ENCODE measurements at regions not wholly inside any gene's neighbourhood (a gene's known extent, or its start where the extent isn't known, plus 50 kb on each side); places are given as distances from the start of the nearest gene placed in this dataset.
A peak's percentile ranks its signal among the peaks of the same experiment; 100 is the strongest.

DNA sequence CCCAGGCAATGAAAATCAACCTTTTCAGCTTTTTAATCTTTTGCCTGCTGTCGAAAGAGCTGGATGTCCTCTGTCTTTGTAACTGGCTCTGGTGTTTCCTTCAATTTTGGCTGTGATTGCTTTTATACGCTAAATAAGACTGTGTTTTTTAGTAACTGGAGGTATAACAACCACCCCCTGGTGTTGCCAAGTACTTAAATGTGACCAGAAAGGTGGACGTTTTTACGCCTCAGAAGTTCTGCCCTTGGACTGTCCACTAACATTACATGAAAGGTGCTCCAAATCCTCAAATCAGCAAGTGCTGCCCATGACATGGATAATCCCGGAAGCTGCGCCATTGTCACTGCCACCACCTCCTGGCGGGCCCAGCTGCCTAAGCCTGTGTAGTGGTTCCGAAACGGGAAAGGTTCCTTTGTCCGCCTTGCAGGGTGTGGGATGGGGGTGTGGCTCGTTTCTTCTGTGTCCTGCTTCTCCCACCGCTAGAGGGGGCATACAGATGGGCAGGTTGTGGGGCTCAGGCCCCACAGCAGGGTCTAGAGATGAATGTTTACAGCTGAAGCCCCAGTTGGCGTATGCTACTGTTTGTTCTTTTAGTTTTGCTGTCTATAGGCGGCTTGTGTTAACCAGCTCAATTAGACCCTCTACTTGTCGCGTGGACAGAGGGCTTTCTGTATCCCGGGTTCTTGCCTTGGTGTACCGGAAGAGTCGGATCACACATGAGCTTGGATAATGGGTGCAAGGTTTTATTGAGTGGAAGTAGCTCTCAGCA lies 82.2 kb upstream of the SEPTIN5 start:
- H3K4me3 Mint-ChIP-seq = no peak overlapping the region
- intact Hi-C loops (cut with micrococcal nuclease) = loop anchor here (5.0 kb wide), 1 partner anchor 185 kb away; the partner anchor contains the start of gene C22orf39
- Histone ChIP-seq H3K9me3 (ENCODE audit: control extremely low read depth in 1 of 3, control insufficient read depth in 2 of 3, insufficient read depth in 1 of 3, low read length in 2 of 3) (no peaks in the 10 kb centered on the region), H3K27ac (ENCODE audit: low read length in 2 of 2) (no peak overlapping the region), H3K4me3 (ENCODE audit: control extremely low read depth in 1 of 5, extremely low read depth in 1 of 5, insufficient read depth in 1 of 5, low read depth in 2 of 5, low read length in 4 of 5) (no peak overlapping the region), H3K4me2 (replicated peaks; ENCODE audit: low read depth, low read length, poor library complexity, severe bottlenecking) (no peak overlapping the region), H4K20me1 (ENCODE audit: control insufficient read depth, insufficient read depth, low read length, poor library complexity, severe bottlenecking) (no peaks in the 10 kb centered on the region), H2AFZ (ENCODE audit: insufficient read depth, low read depth, low read length, poor library complexity, severe bottlenecking) (no peak overlapping the region), H3K27me3 (replicated peaks in 1 of 4; ENCODE audit: control extremely low read depth in 1 of 4, control insufficient read depth in 3 of 4, insufficient read depth in 4 of 4, low read length in 3 of 4) (peaks cover 0 to 14% (median 2%) of the 10 kb centered on the region in 4 experiments), H3K4me1 (ENCODE audit: control insufficient read depth in 2 of 2, insufficient read depth in 2 of 2, low read length in 2 of 2) (no peaks in the 10 kb centered on the region), H3K9ac (ENCODE audit: low read length) (no peak overlapping the region), H3K79me2 (ENCODE audit: control insufficient read depth, insufficient read depth, low read length) (no peaks in the 10 kb centered on the region), H3K36me3 (replicated peaks in 1 of 2; ENCODE audit: control extremely low read depth in 1 of 2, control insufficient read depth in 1 of 2, extremely low read depth in 1 of 2, insufficient read depth in 2 of 2, low read length in 1 of 2) (no peaks in the 10 kb centered on the region)
- no peaks in the 10 kb centered on the region for H3K4me1 Mint-ChIP-seq
- ChIA-PET POLR2A (interaction anchor here (0.6 kb wide), 1 partner anchor 797 kb away, joined by 5 read pairs; no protein-coding TSS in a partner anchor), CTCF (interaction anchor here (0.7 to 5.0 kb wide), 9 partner anchors 9 to 486 kb away, joined by 3 to 73 read pairs (median 4); partner anchors contain the start of genes CDC45, ESS2 and UFD1)
- no peak for TF ChIP-seq EZH2 (IDR thresholded peaks at IDR 0.05; ENCODE audit: borderline replicate concordance, insufficient read depth, low read depth, low read length, poor library complexity, severe bottlenecking)
- TF ChIP-seq, protein P1, sequence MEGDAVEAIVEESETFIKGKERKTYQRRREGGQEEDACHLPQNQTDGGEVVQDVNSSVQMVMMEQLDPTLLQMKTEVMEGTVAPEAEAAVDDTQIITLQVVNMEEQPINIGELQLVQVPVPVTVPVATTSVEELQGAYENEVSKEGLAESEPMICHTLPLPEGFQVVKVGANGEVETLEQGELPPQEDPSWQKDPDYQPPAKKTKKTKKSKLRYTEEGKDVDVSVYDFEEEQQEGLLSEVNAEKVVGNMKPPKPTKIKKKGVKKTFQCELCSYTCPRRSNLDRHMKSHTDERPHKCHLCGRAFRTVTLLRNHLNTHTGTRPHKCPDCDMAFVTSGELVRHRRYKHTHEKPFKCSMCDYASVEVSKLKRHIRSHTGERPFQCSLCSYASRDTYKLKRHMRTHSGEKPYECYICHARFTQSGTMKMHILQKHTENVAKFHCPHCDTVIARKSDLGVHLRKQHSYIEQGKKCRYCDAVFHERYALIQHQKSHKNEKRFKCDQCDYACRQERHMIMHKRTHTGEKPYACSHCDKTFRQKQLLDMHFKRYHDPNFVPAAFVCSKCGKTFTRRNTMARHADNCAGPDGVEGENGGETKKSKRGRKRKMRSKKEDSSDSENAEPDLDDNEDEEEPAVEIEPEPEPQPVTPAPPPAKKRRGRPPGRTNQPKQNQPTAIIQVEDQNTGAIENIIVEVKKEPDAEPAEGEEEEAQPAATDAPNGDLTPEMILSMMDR (IDR thresholded peaks at IDR 0.05) = peak; percentile 23
- ATAC-seq (ENCODE audit: low read depth) = no peak
- H3K27me3 Mint-ChIP-seq = peaks cover 27% of the 10 kb centered on the region
- WGBS (ENCODE audit: insufficient coverage) = 61% methylated on average over 17 of the region's 19 CpGs
- peak; percentile 39 for DNase-seq
- no peak overlapping the region for H3K27ac Mint-ChIP-seq
- H3K9me3 Mint-ChIP-seq (ENCODE audit: insufficient read depth) = no peaks in the 10 kb centered on the region

DNA sequence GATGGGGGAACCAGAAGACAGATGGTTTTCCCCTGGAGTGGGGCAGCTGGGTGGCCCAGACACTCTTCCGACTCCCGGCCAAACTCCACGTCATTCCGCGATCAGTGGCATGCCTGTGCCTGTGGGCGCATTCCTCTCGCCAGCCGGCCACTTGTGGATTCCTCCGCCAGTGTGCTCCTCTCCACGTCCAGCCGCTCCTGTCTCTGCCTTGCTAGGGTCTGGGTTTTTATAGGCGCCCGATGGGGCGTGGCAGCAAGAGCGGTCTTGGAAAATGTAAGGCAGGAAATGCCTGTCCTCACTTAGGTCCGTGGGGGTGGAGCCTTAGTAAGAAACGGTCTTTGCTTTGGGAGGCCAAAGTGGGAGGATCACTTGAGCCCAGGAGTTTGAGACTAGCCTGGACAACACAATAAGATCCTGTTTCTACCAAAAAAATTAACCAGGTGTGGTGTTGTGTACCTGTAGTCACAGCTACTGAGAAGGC lies 81.6 kb upstream of the SEPTIN5 start:
- Histone ChIP-seq H3K4me1 (ENCODE audit: control insufficient read depth in 2 of 2, insufficient read depth in 2 of 2, low read length in 2 of 2) (no peaks in the 10 kb centered on the region), H2AFZ (ENCODE audit: insufficient read depth, low read depth, low read length, poor library complexity, severe bottlenecking) (no peak overlapping the region), H3K9me3 (ENCODE audit: control extremely low read depth in 1 of 3, control insufficient read depth in 2 of 3, insufficient read depth in 1 of 3, low read length in 2 of 3) (no peaks in the 10 kb centered on the region), H3K27me3 (replicated peaks in 1 of 4; ENCODE audit: control extremely low read depth in 1 of 4, control insufficient read depth in 3 of 4, insufficient read depth in 4 of 4, low read length in 3 of 4) (peaks cover 0 to 14% (median 2%) of the 10 kb centered on the region in 4 experiments), H3K79me2 (ENCODE audit: control insufficient read depth, insufficient read depth, low read length) (no peaks in the 10 kb centered on the region), H4K20me1 (ENCODE audit: control insufficient read depth, insufficient read depth, low read length, poor library complexity, severe bottlenecking) (no peaks in the 10 kb centered on the region), H3K27ac (ENCODE audit: low read length in 2 of 2) (no peak overlapping the region), H3K9ac (ENCODE audit: low read length) (no peak overlapping the region), H3K36me3 (replicated peaks in 1 of 2; ENCODE audit: control extremely low read depth in 1 of 2, control insufficient read depth in 1 of 2, extremely low read depth in 1 of 2, insufficient read depth in 2 of 2, low read length in 1 of 2) (no peaks in the 10 kb centered on the region), H3K4me2 (replicated peaks; ENCODE audit: low read depth, low read length, poor library complexity, severe bottlenecking) (no peak overlapping the region), H3K4me3 (ENCODE audit: control extremely low read depth in 1 of 5, extremely low read depth in 1 of 5, insufficient read depth in 1 of 5, low read depth in 2 of 5, low read length in 4 of 5) (no peak overlapping the region)
- Mint-ChIP-seq H3K4me1 (no peaks in the 10 kb centered on the region), H3K27me3 (peaks cover 27% of the 10 kb centered on the region), H3K9me3 (ENCODE audit: insufficient read depth) (no peaks in the 10 kb centered on the region), H3K27ac (no peak overlapping the region), H3K4me3 (no peak overlapping the region)
- no peak for DNase-seq
- 90% methylated on average over 14 of the region's 17 CpGs for WGBS (ENCODE audit: insufficient coverage)
- POLR2A ChIA-PET = no interaction called here
- intact Hi-C loops (cut with micrococcal nuclease) = loop anchor here (5.0 kb wide), 1 partner anchor 185 kb away; the partner anchor contains the start of gene C22orf39
- CTCF ChIA-PET = interaction anchor here (0.8 to 5.0 kb wide), 6 partner anchors 9 to 487 kb away, joined by 3 to 73 read pairs (median 4); partner anchors contain the start of genes CDC45, ESS2 and UFD1
- ATAC-seq (ENCODE audit: low read depth) = no peak
- TF ChIP-seq EZH2 (IDR thresholded peaks at IDR 0.05; ENCODE audit: borderline replicate concordance, insufficient read depth, low read depth, low read length, poor library complexity, severe bottlenecking) = no peak
- TF ChIP-seq, protein P1 (IDR thresholded peaks at IDR 0.05) = no peak
